ENCODE measurements at regions not wholly inside any gene's neighbourhood (a gene's known extent, or its start where the extent isn't known, plus 50 kb on each side); places are given as distances from the start of the nearest gene placed in this dataset.
"Not testable (repeated sequence)": the region's sequence is repeated elsewhere in the genome, so short reads cannot be mapped to it uniquely, and the experiment has no call there.

- no peak for DNase-seq
These were observed 176.4 kb upstream of the CHST9 start for GRCh38 chr18:27361477-27361876.

GRCh38 chr18:27355308-27355707, 170.2 kb upstream of the CHST9 start:
- DNase-seq, result no peak

GRCh38 chr18:27353273-27353672, 168.2 kb upstream of the CHST9 start:
- no peak for DNase-seq

GRCh38 chr18:27349284-27349882, 164.3 kb upstream of the CHST9 start:
- DNase-seq, result no peak

GRCh38 chr18:27331606-27332005, 146.5 kb upstream of the CHST9 start:
- DNase-seq, result no peak

GRCh38 chr18:27314996-27315395, 129.9 kb upstream of the CHST9 start:
- no peak for DNase-seq

- DNase-seq, result no peak
These were observed 128.6 kb upstream of the CHST9 start for GRCh38 chr18:27313678-27314077.

- DNase-seq, result no peak
These were observed 127.7 kb upstream of the CHST9 start for GRCh38 chr18:27312853-27313252.

GRCh38 chr18:27312153-27312552, 127.0 kb upstream of the CHST9 start:
- DNase-seq, result no peak

GRCh38 chr18:27311114-27311513, 126.0 kb upstream of the CHST9 start:
- no peak for DNase-seq

GRCh38 chr18:27301615-27302378, 116.7 kb upstream of the CHST9 start:
- no peak for DNase-seq

GRCh38 chr18:27298214-27298804, 113.2 kb upstream of the CHST9 start:
- DNase-seq, result peak; percentile 32

GRCh38 chr18:27285973-27286562, 101.0 kb upstream of the CHST9 start:
- DNase-seq, result not testable (repeated sequence)

GRCh38 chr18:27278131-27278530, 93.0 kb upstream of the CHST9 start:
- DNase-seq, result no peak

GRCh38 chr18:27277554-27277953, 92.4 kb upstream of the CHST9 start:
- DNase-seq, result no peak

GRCh38 chr18:27276886-27277285, 91.8 kb upstream of the CHST9 start:
- DNase-seq, result no peak

GRCh38 chr18:27276479-27276878, 91.4 kb upstream of the CHST9 start:
- DNase-seq, result no peak

GRCh38 chr18:27274901-27275300, 89.8 kb upstream of the CHST9 start:
- DNase-seq, result no peak

GRCh38 chr18:27270508-27270907, 85.4 kb upstream of the CHST9 start:
- DNase-seq, result no peak

- no peak for DNase-seq
These were observed 78.3 kb upstream of the CHST9 start for GRCh38 chr18:27263369-27263768.

- no peak for DNase-seq
These were observed 76.9 kb upstream of the CHST9 start for GRCh38 chr18:27261769-27262549.

GRCh38 chr18:27253571-27253970, 68.5 kb upstream of the CHST9 start:
- DNase-seq, result no peak

- no peak for DNase-seq
These were observed 65.4 kb upstream of the CHST9 start for GRCh38 chr18:27250471-27250870.

Data from NCI-H1105 treated with DMSO at 0.1 percent for 48 hours (cell line).